Right kidney (tissue), 1 donor: ENCODE measurements at regions not wholly inside any gene's neighbourhood (a gene's known extent, or its start where the extent isn't known, plus 50 kb on each side); places are given as distances from the start of the nearest gene placed in this dataset.

ENCODE experiments used
- DNase-seq: peaks from one replicate; pipeline ENCODE4 v3.0.0-alpha.2; 2016

GRCh38 chr16:14360326-14361037, 269.6 kb downstream of the PARN start:
- DNase-seq = no peak

- no peak for DNase-seq
Observed at GRCh38 chr16:14358697-14359305, 271.3 kb downstream of the PARN start.

- DNase-seq = no peak
Observed at GRCh38 chr16:14357328-14357727, 272.7 kb downstream of the PARN start.

- DNase-seq = no peak
Observed at GRCh38 chr16:14356064-14356463, 274.0 kb downstream of the PARN start.

- no peak for DNase-seq
Observed at GRCh38 chr16:14354561-14355351, 275.3 kb downstream of the PARN start.

- no peak for DNase-seq
Observed at GRCh38 chr16:14353340-14353739, 276.7 kb downstream of the PARN start.

GRCh38 chr16:14351647-14352046, 278.4 kb downstream of the PARN start:
- no peak for DNase-seq

- no peak for DNase-seq
Observed at GRCh38 chr16:14350626-14351025, 279.4 kb downstream of the PARN start.

GRCh38 chr16:14350081-14350480, 279.0 kb downstream of the MRTFB start:
- no peak for DNase-seq

- DNase-seq = no peak
Observed at GRCh38 chr16:14347706-14348105, 276.6 kb downstream of the MRTFB start.

GRCh38 chr16:14346278-14347142, 275.4 kb downstream of the MRTFB start:
- DNase-seq = no peak

GRCh38 chr16:14345512-14346115, 274.5 kb downstream of the MRTFB start:
- no peak for DNase-seq

- no peak for DNase-seq
Observed at GRCh38 chr16:14344945-14345344, 273.8 kb downstream of the MRTFB start.

GRCh38 chr16:14344292-14344691, 273.2 kb downstream of the MRTFB start:
- no peak for DNase-seq

GRCh38 chr16:14341324-14342225, 270.5 kb downstream of the MRTFB start:
- no peak for DNase-seq

- DNase-seq = no peak
Observed at GRCh38 chr16:14339694-14340093, 268.6 kb downstream of the MRTFB start.

GRCh38 chr16:14338969-14339368, 267.9 kb downstream of the MRTFB start:
- no peak for DNase-seq

GRCh38 chr16:14338236-14338635, 267.1 kb downstream of the MRTFB start:
- DNase-seq = no peak

- peak; percentile 41 for DNase-seq
Observed at GRCh38 chr16:14337303-14338191, 266.4 kb downstream of the MRTFB start.

GRCh38 chr16:14335297-14335696, 264.2 kb downstream of the MRTFB start:
- no peak for DNase-seq
